ENCODE measurements at regions not wholly inside any gene's neighbourhood (a gene's known extent, or its start where the extent isn't known, plus 50 kb on each side); places are given as distances from the start of the nearest gene placed in this dataset.

DNA sequence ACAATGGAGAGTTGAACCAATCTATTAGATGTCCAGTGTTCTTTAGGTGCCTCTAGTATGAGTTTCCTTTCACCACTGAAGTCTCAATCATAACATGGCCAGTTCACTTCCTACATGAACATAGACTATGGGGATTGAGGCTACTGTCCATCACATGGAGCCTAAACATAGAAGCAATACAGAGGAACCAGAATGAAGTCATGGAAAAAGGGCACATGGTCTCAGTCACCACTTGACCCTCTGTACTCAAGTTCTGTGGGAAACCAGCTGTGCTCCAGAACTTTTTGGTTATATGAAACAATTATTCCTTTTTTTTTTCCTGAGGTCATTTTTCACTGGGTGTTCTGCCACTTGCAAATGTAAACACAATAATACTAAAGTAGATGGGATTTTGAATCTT, 762.5 kb downstream of the CBLN4 start:
- intact Hi-C loops (cut with DNase I): no loop called here
- DNase-seq (ENCODE audit: low spot score) (no peak), ATAC-seq (no peak)

DNA sequence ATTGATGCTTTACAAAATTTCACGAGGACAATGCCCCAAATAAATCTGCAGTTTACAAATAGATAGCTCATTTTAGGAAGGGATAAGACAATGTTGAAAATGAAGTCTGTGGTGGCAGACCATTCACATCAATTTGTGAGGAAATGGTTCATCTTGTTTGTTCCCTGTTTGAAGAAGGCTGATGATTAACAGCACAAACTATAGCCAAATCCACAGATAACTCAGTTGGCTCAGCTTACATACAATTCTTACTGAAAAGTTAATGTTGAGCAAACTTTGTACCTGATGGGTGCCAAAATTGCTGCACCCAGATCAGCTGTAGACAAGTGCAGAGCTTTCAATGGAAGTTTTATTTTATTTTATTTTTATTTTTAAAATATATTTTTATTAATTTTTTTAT, 763.9 kb downstream of the DOK5 start:
- ATAC-seq (no peak), DNase-seq (ENCODE audit: low spot score) (no peak)
- intact Hi-C loops (cut with DNase I): no loop called here

DNA sequence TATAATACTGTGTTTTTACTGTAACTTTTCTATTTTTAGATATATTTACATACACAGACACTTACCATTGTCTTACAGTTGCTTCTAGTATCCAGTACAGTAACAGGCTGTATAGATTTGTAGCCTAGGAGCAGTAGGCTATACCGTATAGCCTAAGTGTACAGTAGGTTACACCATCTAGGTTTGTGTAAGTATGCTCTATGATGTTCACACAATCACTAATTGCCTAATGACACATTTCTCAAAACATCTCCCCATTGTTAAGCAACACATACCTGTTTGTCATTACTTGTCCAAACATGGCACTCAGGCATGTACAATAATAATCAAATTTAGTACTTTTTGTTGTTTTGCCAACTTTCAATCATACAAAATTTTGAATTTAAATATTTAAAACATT, 757.3 kb downstream of the DOK5 start:
- no peak for ATAC-seq
- intact Hi-C loops (cut with DNase I): no loop called here
- DNase-seq (ENCODE audit: low spot score): no peak

DNA sequence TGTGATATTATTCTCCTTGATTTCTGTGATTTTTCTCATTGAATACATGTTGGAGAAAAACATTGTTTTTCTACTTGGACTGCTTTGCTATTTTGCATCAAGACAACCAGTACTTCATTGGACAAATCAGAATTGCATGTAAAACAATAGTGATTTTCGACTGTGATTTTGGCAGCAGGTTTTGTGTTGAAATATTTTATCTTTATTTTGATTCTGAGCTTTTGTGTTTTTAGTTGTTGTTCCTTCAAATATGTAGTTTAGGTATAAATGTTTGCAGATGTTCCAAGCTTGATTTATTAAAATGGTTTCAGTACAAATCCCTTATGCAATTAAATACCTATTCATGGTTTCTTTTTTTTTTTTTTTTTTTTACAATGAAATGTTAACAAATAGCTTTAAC, 754.1 kb downstream of the DOK5 start:
- DNase-seq (ENCODE audit: low spot score): no peak
- intact Hi-C loops (cut with DNase I): no loop called here
- no peak for ATAC-seq

DNA sequence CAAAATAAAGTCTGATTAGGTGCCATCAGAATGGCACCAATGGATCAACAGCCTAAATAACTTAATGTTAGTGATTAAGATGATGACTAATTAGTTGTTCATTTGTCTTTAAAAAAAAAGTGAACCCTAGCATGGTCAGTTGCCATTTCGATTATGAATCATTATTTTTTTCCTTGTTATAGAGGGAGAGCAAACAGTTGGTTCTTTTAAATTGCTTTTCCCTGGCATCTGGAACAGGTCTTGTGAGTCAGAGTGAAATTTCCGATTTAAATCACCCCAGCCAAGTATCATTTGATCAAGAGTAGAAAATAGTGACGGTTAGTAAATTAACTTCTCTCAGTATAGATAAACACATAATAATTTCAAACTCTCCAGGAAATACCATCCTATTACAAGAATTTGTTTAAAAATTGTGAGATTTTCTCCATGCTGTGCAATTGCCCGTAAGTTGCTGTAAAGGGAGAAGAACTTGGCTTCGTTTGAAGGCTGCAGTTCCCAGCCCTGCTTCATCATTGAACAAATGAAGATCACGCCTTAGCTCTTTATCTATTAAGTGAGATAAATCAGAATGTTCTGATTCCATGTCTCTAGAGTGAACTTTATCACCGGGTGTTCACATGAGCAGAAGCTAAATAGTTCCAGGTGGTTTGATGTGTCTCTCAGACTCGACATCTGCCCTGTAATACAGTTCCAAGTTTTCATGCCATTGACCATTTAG, 741.3 kb downstream of the DOK5 start:
- ATAC-seq (no peak), DNase-seq (ENCODE audit: low spot score) (no peak)
- intact Hi-C loops (cut with DNase I): no loop called here

DNA sequence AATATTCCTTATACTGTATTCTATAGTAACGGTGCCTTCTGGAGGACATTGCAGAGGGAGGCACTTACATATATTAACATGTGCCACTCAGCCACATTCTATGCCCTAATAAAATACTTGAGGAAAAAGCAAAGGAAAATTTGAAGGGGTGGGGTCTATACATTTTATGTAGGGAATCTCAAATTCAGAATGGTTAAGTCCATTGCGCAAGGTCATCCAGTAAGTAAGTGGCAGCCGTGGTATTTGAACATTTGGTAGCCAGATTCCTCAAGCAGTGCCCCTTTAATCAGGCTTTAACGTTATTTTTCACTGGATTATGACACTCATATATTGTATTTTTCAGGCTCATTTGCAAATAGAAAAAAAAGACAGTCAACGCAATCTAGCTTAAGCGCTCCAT, 738.3 kb downstream of the DOK5 start:
- ATAC-seq: no peak
- intact Hi-C loops (cut with DNase I): no loop called here
- DNase-seq (ENCODE audit: low spot score): no peak

DNA sequence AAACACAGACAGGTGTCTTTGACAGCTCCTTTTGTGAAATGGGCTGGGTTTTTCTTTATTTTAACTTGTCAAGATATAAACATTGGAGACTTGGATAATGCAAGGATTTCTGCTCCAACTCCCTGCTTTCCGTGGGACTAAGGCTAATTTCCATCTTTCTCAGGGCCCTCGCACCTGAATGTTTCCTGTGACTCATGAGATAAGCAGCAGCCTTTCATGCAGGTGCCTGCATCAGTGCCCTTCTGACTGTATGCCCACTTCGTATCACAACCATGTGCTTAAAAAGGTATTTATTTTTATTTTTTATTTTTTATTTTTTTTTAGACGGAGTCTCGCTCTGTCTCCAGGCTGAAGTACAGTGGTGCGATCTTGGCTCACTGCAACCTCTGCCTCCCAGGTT, 736.1 kb downstream of the DOK5 start:
- ATAC-seq (no peak), DNase-seq (ENCODE audit: low spot score) (no peak)
- intact Hi-C loops (cut with DNase I): no loop called here

DNA sequence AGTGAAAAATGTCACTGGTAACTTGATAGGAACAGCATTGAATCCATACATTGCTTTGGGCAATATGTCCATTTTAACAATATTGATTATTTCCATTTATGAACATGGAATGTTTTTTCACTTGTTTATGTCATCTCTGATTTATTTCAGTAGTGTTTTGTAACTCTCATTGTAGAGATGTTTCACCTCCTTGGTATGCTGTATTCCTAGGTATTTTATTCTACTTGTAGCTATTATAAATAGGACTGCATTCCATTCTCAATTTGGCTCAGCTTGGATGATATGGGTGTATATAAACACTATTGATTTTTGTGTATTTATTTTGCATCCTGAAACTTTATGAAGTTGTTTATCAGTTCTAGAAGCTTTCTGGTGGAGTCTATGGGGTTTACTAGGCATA, 730.3 kb downstream of the DOK5 start:
- ATAC-seq (no peak), DNase-seq (ENCODE audit: low spot score) (no peak)
- intact Hi-C loops (cut with DNase I): no loop called here

DNA sequence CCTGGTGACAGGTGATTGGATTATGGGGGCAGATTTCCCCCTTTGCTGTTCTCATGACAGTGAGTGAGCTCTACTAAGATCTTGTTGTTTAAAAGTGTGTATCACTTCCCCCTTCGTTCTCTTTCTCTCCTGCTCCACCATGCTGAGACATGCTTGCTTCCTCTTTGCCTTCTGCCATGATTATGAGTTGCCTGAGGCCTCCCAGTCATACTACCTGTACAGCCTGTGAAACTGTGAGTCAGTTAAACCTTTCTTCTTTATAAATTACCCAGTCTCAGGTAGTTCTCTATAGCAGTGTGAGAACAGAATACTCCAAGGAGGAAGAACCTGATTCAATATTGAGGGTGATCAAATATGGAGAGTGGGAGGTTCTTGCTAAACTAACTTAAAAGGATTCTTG, 724.9 kb downstream of the DOK5 start:
- intact Hi-C loops (cut with DNase I): no loop called here
- no peak for ATAC-seq
- no peak for DNase-seq (ENCODE audit: low spot score)

DNA sequence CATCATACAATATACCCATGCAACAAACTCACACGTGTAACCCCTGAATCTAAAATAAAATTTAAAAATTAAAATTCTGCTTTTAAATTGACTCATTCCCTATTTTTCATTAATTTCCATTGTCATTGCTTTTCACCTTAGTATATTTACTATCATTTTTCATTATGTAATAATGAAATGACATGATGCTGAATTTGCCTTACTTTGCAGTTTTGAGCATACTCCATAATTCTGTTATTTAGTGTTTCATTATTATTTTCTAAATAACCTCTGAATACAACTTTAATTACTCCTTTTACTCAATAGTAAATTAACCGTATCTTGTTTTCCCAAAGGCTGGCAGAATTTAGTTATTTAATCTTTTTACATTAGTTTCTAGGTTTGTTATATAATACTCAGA, 719.6 kb downstream of the DOK5 start:
- intact Hi-C loops (cut with DNase I): no loop called here
- ATAC-seq (no peak), DNase-seq (ENCODE audit: low spot score) (no peak)

DNA sequence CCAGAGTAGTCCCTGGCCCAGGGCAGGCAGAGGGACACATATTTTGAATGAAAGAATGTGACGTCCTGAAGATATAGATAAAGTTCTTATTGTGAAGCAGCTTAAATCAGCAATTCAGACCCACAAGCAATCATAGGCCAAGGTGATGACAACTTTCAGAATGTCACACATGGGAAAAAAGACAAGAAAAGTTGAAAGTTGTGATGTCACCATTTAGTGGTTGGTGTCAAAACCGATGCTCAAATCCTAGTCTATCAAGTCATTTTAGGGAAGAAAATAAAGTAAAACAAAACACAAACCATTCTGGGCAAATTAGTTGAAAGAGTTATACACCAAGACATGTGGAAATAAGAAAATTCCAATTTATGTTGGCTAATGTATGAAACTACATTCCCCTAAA, 710.8 kb downstream of the DOK5 start:
- no peak for DNase-seq (ENCODE audit: low spot score)
- no peak for ATAC-seq
- intact Hi-C loops (cut with DNase I): no loop called here

DNA sequence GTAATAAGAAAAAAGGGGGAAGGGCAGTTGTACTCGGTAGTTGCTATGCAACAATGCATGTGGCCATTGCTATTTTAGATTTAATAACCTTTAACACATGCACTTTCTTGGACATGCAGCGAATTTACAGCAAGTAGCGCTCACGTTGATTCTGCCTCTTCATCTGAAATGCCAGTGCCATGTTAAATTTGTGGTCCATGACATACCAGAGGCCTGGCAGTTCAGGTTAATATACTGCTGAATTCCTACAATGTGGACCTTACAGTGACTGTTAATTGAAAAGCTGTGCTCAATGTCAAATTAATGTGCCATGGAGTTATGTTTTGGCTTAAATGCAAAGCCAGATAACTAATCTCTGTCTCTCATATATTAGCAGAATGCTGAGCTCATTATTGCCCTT, 699.7 kb downstream of the DOK5 start:
- intact Hi-C loops (cut with DNase I): no loop called here
- no peak for DNase-seq (ENCODE audit: low spot score)
- ATAC-seq: no peak

DNA sequence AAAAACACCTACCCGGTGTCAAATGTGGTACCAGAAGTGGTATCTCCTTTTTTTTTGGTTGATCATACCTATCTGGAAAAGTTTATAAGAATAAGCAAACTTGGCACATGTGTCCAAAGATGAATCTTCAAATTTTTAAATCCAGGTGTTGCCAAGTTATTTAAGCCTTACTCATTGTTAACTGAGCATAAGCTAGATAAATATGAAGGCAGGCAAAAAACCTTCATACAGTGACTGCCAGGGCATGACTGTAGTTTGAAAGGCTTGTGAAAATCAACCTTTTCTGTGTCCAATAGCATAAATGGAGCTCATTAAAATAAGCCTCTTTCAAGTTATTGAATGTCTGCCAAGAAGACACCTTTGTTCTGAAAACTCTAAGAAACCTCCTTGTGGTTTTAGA, 699.2 kb downstream of the DOK5 start:
- ATAC-seq (no peak), DNase-seq (ENCODE audit: low spot score) (no peak)
- intact Hi-C loops (cut with DNase I): no loop called here

DNA sequence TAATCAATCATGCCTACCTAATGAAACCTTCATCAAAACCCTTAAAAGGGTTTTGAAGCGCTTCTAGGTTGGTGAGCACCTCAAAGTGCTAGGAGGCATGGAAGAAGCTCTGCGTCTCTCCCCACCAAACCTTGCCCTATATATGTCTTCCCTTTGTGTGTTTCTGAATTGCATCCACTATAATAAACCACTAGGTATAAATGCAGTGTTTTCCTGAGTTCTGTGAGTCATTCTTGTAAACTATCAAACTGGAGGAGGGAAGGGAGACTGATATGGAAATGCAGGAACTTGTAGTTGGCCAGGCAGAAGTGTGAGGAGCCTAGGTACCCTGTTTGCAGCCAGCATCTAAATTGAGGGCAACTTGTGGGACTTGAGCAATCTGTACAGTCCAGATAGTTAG, 698.8 kb downstream of the DOK5 start:
- ATAC-seq (peak; percentile 20), DNase-seq (ENCODE audit: low spot score) (no peak)
- intact Hi-C loops (cut with DNase I): no loop called here

DNA sequence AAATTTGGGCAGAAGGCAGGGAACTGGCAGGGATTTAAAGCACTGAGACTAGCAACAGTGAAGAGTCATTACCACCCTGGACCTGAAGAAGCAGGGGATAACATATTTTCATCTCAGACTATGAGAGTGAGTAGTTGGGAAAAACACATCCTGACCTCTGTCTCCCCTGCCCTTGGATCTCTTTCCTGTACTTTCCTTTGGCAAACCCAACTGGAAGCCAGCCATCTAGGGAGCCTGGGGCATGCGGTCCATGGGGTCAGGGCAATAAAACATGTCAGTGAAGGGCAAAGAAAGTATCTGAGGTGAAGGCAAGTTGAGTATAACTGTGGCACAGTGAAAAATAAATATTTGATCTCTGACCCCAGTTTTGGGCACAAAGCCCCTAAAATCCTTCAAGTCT, 698.2 kb downstream of the DOK5 start:
- DNase-seq (ENCODE audit: low spot score) (no peak), ATAC-seq (peak; percentile 87)
- intact Hi-C loops (cut with DNase I): no loop called here

DNA sequence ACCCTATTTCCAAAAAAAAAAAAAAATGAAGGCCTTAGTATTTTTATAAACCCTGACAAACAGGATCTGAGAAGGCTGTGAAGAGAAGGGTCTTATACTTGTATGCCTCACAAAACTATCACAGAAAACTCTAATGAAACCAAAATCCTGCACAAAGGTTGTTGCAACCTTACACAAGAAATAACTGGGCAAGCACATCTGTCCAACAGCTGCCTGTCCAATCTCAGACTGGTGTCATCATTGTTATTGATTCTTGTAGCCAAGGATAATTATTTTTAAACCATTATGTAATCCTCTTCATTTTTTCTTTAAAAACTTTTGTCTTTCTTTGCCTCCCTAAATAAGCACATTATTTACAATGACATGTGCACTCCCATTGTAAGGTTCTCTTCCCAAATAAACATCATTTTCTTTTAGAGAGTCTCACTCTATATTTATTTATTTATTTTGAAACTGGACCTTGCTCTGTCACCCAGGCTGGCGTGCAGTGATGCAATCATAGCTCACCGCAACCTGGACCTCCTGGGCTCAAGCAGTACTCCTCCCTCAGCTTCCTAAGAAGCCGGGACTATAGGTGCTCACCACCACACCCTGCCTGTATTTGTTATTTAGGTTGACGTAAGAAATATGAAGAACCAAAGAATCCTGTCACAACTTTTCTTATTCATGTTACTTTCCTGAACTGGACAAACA, 697.1 kb downstream of the DOK5 start:
- DNase-seq (ENCODE audit: low spot score) (no peak), ATAC-seq (peak; percentile 66)
- intact Hi-C loops (cut with DNase I): no loop called here

DNA sequence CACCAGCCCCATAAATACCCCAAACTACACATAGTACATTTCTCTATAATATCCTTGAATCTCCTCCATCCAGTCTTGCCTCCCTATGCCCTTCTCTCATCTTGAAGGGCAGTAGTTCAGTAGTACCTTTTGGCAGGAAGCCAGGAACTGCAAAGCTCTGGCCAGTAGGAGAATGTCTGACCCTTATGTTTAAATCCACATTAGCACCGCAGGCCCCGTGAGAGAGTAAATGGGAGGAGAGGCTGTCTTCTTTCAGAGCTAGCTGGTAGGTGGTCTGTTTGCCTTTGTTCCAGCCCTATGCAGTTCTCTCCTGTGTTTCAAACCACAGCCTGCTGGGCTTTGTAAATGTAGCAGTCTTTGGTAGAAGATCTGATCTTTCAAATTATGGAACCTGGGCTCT, 690.7 kb downstream of the DOK5 start:
- no peak for DNase-seq (ENCODE audit: low spot score)
- ATAC-seq: no peak

DNA sequence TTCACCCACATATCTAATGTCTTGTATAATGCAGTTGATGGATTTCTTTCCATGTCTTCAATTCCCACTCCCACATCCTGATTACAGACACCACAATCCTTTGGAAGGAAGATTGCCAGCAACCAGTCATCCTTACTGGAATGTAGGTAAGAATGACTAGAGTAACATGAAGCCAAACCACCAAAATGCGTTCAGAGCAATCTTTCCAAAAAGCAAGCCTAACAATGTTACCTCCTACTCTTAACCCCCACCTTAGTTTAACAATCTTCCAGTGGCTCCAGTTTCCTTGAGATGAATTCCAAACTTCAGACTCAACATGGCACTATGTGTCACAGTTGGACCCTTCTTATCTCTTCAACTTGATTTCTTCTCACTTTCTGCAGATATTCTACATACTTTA, 685.6 kb downstream of the DOK5 start:
- ATAC-seq (no peak), DNase-seq (ENCODE audit: low spot score) (no peak)
- intact Hi-C loops (cut with DNase I): no loop called here

More for the DNA sequence above, 690.7 kb downstream of the DOK5 start:
- intact Hi-C loops (cut with DNase I): no loop called here

DNA sequence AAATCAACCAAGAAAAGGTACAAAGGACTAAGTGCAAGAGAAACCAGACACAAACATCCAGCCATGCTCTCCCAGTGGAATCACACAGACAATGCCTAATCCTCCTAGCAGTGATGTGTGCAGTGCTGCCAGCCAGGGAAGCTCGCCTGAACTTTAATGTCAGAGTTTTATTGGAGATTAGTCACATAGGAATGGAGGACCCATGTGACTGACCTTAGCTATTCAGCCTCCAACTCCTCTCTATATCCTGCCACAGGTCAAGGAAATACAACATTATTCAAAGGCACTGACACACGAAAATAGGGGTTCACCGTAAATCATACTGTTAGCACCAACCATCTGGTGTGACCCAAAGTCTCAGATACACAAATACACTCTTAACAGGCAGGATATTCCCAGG, 684.6 kb downstream of the DOK5 start:
- intact Hi-C loops (cut with DNase I): no loop called here
- ATAC-seq: no peak

DNA sequence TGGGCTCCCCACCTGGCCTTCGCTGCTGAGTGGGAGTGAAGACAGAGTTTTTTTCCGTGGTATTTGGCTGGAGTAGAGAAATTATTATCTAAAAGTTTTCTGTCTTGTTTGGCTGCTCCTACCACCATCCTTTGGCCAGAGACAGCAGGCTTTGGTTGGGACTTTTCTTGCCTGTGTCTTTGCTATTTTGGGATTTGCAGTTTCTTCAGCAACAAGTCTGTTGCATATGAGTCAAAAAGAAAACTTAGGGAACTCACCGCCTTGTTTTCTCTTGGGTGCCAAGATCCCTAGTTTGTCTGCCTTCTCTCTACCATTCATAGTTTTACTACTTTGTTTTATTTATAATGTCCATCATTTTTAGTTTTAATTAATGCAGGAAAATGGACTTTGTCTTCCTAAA, 683.8 kb downstream of the DOK5 start:
- ATAC-seq: no peak

More for the DNA sequence above, 684.6 kb downstream of the DOK5 start:
- no peak for DNase-seq (ENCODE audit: low spot score)

DNA sequence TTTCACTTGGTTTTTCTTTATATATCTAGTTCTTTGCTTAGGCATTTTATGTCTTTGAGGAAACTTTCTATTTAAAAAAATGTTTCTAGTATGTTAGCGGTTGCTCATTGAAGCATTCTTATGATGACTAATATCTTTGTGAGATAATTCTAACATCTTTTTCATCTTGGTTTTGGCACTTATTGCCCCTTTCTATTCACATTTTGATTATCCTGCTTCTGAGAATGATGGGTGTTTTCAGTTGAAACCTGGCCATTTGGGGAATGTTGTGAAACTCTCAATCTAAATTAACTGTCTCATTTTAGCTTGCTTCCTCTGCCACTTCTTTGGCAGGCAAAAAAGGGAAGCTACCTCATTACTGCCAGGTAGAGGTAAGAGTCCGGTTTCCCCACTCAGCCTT, 683.1 kb downstream of the DOK5 start:
- no peak for ATAC-seq
- no peak for DNase-seq (ENCODE audit: low spot score)
- intact Hi-C loops (cut with DNase I): no loop called here

More for the DNA sequence above, 683.8 kb downstream of the DOK5 start:
- intact Hi-C loops (cut with DNase I): no loop called here
- DNase-seq (ENCODE audit: low spot score): no peak
